GM10266 (cell line): ENCODE measurements at regions not wholly inside any gene's neighbourhood (a gene's known extent, or its start where the extent isn't known, plus 50 kb on each side); places are given as distances from the start of the nearest gene placed in this dataset.

Experiments used
- DNase-seq: peaks from one replicate; pipeline ENCODE4 v3.0.0; 2012; ENCODE audit errors: extremely low spot score
- CTCF ChIP-seq: IDR thresholded peaks from 2 replicates; pipeline ENCODE4 v1.5.1; 2012; ENCODE audit warnings: mild to moderate bottlenecking, low read depth; ENCODE audit not compliant: control insufficient read depth, insufficient read depth; ENCODE audit errors: missing control alignments

- no peak for DNase-seq
- TF ChIP-seq CTCF = no peak
These were observed 1763.7 kb downstream of the EFNA5 start for GRCh38 chr5:105907016-105907415.

- no peak for TF ChIP-seq CTCF
These were observed 1765.3 kb downstream of the EFNA5 start for GRCh38 chr5:105905392-105905791.

GRCh38 chr5:105903069-105903468 lies 1767.7 kb downstream of the EFNA5 start:
- DNase-seq = no peak
- TF ChIP-seq CTCF = no peak

More at GRCh38 chr5:105905392-105905791, 1765.3 kb downstream of the EFNA5 start:
- no peak for DNase-seq

- TF ChIP-seq CTCF = no peak
- DNase-seq = no peak
These were observed 1771.0 kb downstream of the EFNA5 start for GRCh38 chr5:105899726-105900125.

GRCh38 chr5:105898183-105898582 lies 1772.6 kb downstream of the EFNA5 start:
- DNase-seq = no peak
- TF ChIP-seq CTCF = no peak

- TF ChIP-seq CTCF = no peak
- DNase-seq = no peak
These were observed 1785.5 kb downstream of the EFNA5 start for GRCh38 chr5:105885266-105885665.

GRCh38 chr5:105882956-105883481 lies 1787.7 kb downstream of the EFNA5 start:
- DNase-seq = no peak
- no peak for TF ChIP-seq CTCF
